T-helper 1 cell treated with Interleukin-12 subunit alpha and Interleukin-12 subunit beta and Interleukin-4 antibody, amounts not matched to agents 30 μg/mL and 1 μg/mL, for 36 hours (primary cell): ENCODE measurements at regions not wholly inside any gene's neighbourhood (a gene's known extent, or its start where the extent isn't known, plus 50 kb on each side); places are given as distances from the start of the nearest gene placed in this dataset.

Experiments
- H3K27ac Mint-ChIP-seq: one replicate; pipeline ENCODE4 v1.8.0; 2021; ENCODE audit warnings: mild to moderate bottlenecking, mixed read lengths
- H3K27me3 Mint-ChIP-seq: one replicate; pipeline ENCODE4 v1.8.0; 2021; ENCODE audit warnings: low read depth, mixed read lengths
- H3K36me3 Mint-ChIP-seq: one replicate; pipeline ENCODE4 v1.8.0; 2021; ENCODE audit warnings: low read depth, mixed read lengths
- H3K4me1 Mint-ChIP-seq: one replicate; pipeline ENCODE4 v1.8.0; 2021; ENCODE audit warnings: low read depth, mixed read lengths
- H3K4me3 Mint-ChIP-seq: one replicate; pipeline ENCODE4 v1.8.0; 2021; ENCODE audit warnings: mild to moderate bottlenecking, moderate library complexity, mixed read lengths
- H3K9me3 Mint-ChIP-seq: one replicate; pipeline ENCODE4 v1.8.0; 2021; ENCODE audit warnings: mixed read lengths

GRCh38 chr12:125211464-125211863 lies 146.2 kb downstream of the AACS start:
- no peak overlapping the region for H3K27ac Mint-ChIP-seq
- H3K9me3 Mint-ChIP-seq, result no peaks in the 10 kb centered on the region
- H3K4me1 Mint-ChIP-seq, result peaks cover 4% of the 10 kb centered on the region
- H3K36me3 Mint-ChIP-seq, result no peaks in the 10 kb centered on the region
- H3K27me3 Mint-ChIP-seq, result no peaks in the 10 kb centered on the region
- no peak overlapping the region for H3K4me3 Mint-ChIP-seq

DNA sequence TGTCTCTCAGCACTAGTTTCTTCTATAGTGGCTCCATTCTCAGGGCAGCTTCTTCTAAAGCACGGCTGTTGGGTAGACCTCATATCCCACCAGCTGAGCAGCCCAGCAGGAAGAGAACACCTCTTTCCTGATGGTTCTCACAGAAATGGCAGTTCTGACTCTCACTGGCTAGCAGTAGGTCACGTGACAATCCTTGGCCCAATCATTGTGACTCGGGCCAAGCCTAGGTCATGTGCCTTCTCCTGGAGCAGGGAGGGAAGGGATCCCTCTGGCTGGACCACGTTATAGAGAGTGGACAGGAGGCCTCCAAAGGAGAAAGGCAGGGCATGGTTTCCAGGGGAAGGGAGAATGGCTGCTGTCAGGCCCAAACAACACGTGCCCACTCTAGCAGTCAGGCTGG lies 149.1 kb downstream of the AACS start:
- no peaks in the 10 kb centered on the region for H3K9me3 Mint-ChIP-seq
- H3K27ac Mint-ChIP-seq, result no peak overlapping the region
- H3K4me3 Mint-ChIP-seq, result no peak overlapping the region
- H3K27me3 Mint-ChIP-seq, result no peaks in the 10 kb centered on the region
- H3K4me1 Mint-ChIP-seq, result peaks cover 4% of the 10 kb centered on the region
- H3K36me3 Mint-ChIP-seq, result no peaks in the 10 kb centered on the region

- no peaks in the 10 kb centered on the region for H3K36me3 Mint-ChIP-seq
- no peaks in the 10 kb centered on the region for H3K4me1 Mint-ChIP-seq
- H3K4me3 Mint-ChIP-seq, result no peak overlapping the region
- H3K27ac Mint-ChIP-seq, result no peak overlapping the region
- peaks cover 4% of the 10 kb centered on the region for H3K27me3 Mint-ChIP-seq
- no peaks in the 10 kb centered on the region for H3K9me3 Mint-ChIP-seq
Measured at GRCh38 chr12:125216756-125217155, 151.5 kb downstream of the AACS start.

- Mint-ChIP-seq H3K4me1 (no peaks in the 10 kb centered on the region), H3K27ac (no peak overlapping the region), H3K9me3 (no peaks in the 10 kb centered on the region), H3K27me3 (peaks cover 4% of the 10 kb centered on the region), H3K4me3 (no peak overlapping the region), H3K36me3 (no peaks in the 10 kb centered on the region)
Measured at GRCh38 chr12:125217308-125217707, 152.1 kb downstream of the AACS start.

GRCh38 chr12:125218952-125219351 lies 153.7 kb downstream of the AACS start:
- Mint-ChIP-seq H3K36me3 (no peaks in the 10 kb centered on the region), H3K9me3 (no peaks in the 10 kb centered on the region), H3K4me3 (no peak overlapping the region), H3K27me3 (peaks cover 8% of the 10 kb centered on the region), H3K27ac (no peak overlapping the region), H3K4me1 (no peaks in the 10 kb centered on the region)

DNA sequence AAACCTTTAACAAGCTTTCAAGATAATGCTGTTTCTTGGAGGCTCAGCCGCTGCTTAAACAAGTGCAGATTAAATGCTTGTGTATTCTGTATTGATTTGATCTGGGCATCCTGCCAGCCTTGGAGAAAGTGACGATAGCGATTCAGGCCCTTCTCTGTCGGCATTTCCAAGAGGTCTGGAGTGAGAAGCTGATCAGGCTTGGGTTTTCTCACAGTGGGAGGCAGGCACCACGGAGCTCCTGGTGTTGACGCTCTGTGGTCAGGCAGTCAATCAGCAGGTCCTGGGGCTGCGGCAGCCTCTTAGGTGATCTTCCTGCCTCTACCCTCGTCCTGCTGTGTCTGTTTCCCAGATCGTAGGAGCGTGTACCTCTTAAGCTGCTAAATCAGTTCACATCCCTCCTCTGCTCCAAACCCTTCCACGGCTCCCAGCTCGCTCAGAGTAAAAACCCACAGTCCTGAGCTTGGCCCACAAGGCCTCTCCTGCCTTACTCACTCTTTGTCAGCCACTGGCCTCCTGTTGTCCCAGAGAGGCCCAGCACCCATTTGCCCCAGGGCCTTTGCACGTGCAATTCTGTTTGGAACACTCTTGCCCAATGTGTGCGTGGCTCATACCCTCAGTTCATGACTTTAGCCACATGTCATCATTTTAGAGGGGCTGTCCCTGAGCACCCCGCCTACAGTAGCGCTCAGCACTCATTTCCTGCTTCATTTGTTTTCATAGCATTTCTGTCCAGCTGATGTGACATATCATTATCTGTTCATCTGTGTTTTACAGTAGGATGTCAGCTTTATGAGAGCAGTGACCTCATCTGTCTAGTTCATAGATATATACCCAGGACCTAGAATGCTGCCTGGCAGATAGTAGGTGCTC lies 155.4 kb downstream of the AACS start:
- Mint-ChIP-seq H3K4me1 (no peaks in the 10 kb centered on the region), H3K9me3 (no peaks in the 10 kb centered on the region), H3K36me3 (no peaks in the 10 kb centered on the region), H3K27me3 (peaks cover 8% of the 10 kb centered on the region), H3K4me3 (no peak overlapping the region), H3K27ac (no peak overlapping the region)

GRCh38 chr12:125221602-125222001 lies 156.4 kb downstream of the AACS start:
- Mint-ChIP-seq H3K4me1 (no peaks in the 10 kb centered on the region), H3K36me3 (no peaks in the 10 kb centered on the region), H3K27ac (no peak overlapping the region), H3K27me3 (peaks cover 8% of the 10 kb centered on the region), H3K9me3 (no peaks in the 10 kb centered on the region), H3K4me3 (no peak overlapping the region)

- Mint-ChIP-seq H3K27ac (no peak overlapping the region), H3K4me1 (no peaks in the 10 kb centered on the region), H3K4me3 (no peak overlapping the region), H3K9me3 (no peaks in the 10 kb centered on the region), H3K36me3 (no peaks in the 10 kb centered on the region), H3K27me3 (peaks cover 8% of the 10 kb centered on the region)
Measured at GRCh38 chr12:125222876-125223275, 157.6 kb downstream of the AACS start.

DNA sequence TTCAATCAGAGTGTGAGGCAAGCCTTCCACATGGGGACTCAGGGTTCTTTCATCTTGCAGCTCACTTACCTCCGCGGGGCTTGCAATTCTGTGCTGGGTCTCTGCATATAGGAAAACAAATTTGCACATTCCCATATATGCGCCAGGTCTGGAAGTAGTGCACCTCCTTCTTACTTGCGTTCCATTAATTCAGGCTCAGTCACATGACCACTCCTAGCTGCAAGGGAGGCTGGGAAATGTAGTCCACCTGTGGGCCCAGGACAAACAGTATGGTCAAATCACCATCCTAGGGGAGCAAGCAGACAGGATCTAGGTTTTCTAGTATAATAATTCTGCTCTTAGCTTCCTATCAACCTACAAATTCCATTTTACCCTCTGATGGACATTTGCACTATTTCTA lies 160.4 kb downstream of the AACS start:
- H3K36me3 Mint-ChIP-seq, result no peaks in the 10 kb centered on the region
- H3K27me3 Mint-ChIP-seq, result peaks cover 8% of the 10 kb centered on the region
- H3K9me3 Mint-ChIP-seq, result no peaks in the 10 kb centered on the region
- H3K27ac Mint-ChIP-seq, result no peak overlapping the region
- no peaks in the 10 kb centered on the region for H3K4me1 Mint-ChIP-seq
- no peak overlapping the region for H3K4me3 Mint-ChIP-seq

DNA sequence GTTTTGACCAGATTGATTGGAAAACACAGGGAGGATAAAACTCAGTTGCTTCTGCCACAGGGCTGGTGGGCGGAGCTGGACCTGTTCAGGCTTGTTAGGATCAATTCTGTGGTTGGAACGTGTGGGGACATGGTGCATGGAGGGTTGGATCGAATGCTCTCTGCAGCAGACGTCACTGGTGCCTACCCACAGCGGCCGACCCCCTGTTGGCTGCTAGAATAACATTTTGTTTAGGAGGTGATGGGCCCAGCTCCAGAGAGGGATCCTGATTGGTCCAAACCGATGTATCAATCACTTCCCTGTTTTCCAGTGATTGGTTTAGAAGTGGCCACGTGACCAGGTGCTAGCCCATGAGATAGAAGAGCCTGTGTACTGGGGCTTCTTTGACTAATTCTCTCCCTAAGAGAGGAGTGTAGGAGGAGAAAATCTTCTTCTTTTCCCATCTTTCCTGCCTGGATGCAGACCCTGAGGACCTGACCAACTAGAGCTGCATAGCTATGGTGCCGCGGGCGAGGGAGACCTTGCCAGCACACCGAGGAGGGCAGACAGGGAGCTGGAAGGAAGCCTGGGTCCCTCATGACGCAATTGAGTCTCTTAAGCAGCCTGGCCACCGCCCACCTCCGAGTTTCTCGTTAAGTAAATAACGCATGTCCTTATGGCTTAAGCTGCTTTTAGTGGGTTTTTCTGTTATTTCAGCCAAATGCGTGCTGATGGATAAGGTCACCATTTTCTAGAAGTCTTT lies 163.5 kb downstream of the AACS start:
- Mint-ChIP-seq H3K4me3 (no peak overlapping the region), H3K9me3 (no peaks in the 10 kb centered on the region), H3K27ac (no peak overlapping the region), H3K27me3 (peaks cover under 1% of the 10 kb centered on the region), H3K36me3 (no peaks in the 10 kb centered on the region), H3K4me1 (no peaks in the 10 kb centered on the region)

DNA sequence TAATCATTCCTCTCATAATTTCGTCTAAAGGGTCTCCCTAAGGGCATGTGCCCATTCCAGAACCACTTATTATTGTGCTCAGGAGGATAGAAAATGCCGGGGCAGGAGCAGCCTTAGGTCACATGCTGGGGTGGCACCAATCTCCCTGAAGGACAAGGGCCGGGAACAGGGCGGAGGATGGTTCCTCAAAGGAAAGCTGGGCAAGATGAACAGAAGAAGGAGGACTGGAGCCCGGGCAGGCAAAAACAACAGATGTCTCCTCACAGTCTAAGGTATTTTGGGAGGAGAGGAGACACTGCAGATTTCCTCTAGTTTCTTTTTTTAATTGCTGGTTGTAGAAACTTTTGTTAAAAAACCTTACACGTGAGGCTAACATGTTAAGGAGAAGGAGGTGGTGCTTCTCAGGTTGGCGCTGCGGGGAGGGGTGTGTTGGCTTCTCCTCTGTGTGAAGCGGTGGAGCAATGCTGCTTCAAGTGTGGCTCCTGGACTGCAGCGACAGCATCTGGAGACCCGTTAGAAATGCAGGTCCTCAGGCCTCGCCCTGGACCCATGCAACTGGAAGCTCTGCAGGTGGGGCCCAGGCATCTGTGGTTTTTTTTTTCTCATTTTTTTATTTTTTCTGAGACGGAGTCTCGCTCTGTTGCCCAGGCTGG lies 164.8 kb downstream of the AACS start:
- Mint-ChIP-seq H3K27ac (no peak overlapping the region), H3K4me1 (no peaks in the 10 kb centered on the region), H3K4me3 (no peak overlapping the region), H3K9me3 (no peaks in the 10 kb centered on the region), H3K36me3 (no peaks in the 10 kb centered on the region), H3K27me3 (no peaks in the 10 kb centered on the region)

GRCh38 chr12:125233319-125233718 lies 168.1 kb downstream of the AACS start:
- Mint-ChIP-seq H3K36me3 (no peaks in the 10 kb centered on the region), H3K4me1 (no peaks in the 10 kb centered on the region), H3K27ac (no peak overlapping the region), H3K27me3 (no peaks in the 10 kb centered on the region), H3K9me3 (no peaks in the 10 kb centered on the region), H3K4me3 (no peak overlapping the region)

- Mint-ChIP-seq H3K27me3 (no peaks in the 10 kb centered on the region), H3K4me1 (no peaks in the 10 kb centered on the region), H3K9me3 (no peaks in the 10 kb centered on the region)
Measured at GRCh38 chr12:125239563-125239962, 174.3 kb downstream of the AACS start.

DNA sequence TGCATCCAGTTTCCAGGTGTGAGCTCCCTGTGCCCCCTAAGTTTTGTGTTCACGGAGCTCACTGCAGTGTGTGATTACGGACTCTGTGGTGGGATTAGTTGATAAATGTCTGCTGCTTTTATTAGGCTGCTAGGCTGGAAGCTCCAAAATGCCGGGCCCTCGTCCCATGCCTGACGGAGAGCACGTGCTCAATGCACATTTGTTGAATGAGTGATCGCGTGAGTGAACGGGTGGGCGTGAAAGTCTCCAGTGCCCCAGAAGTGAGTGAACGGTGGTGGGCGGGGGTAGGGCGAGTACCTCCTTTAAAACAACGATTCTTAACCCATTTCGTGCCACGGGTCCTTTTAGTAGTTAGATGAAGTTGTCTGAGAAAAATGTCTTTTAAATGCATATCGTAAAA lies 175.5 kb downstream of the AACS start:
- no peaks in the 10 kb centered on the region for H3K36me3 Mint-ChIP-seq
- no peak overlapping the region for H3K4me3 Mint-ChIP-seq

More at GRCh38 chr12:125239563-125239962, 174.3 kb downstream of the AACS start:
- H3K4me3 Mint-ChIP-seq, result no peak overlapping the region
- H3K27ac Mint-ChIP-seq, result no peak overlapping the region
- H3K36me3 Mint-ChIP-seq, result no peaks in the 10 kb centered on the region

GRCh38 chr12:125243811-125244210 lies 178.6 kb downstream of the AACS start:
- H3K9me3 Mint-ChIP-seq, result no peaks in the 10 kb centered on the region
- no peak overlapping the region for H3K4me3 Mint-ChIP-seq
- no peaks in the 10 kb centered on the region for H3K36me3 Mint-ChIP-seq
- no peaks in the 10 kb centered on the region for H3K27me3 Mint-ChIP-seq
- no peak overlapping the region for H3K27ac Mint-ChIP-seq
- no peaks in the 10 kb centered on the region for H3K4me1 Mint-ChIP-seq

More for the DNA sequence above, 175.5 kb downstream of the AACS start:
- Mint-ChIP-seq H3K27ac (no peak overlapping the region), H3K27me3 (no peaks in the 10 kb centered on the region), H3K4me1 (no peaks in the 10 kb centered on the region), H3K9me3 (no peaks in the 10 kb centered on the region)
